Activated CD4-positive, alpha-beta T cell treated with anti-CD3 and anti-CD28 coated beads for 48 hours (primary cell): ENCODE measurements at regions not wholly inside any gene's neighbourhood (a gene's known extent, or its start where the extent isn't known, plus 50 kb on each side); places are given as distances from the start of the nearest gene placed in this dataset.
"Not testable (repeated sequence)": the region's sequence is repeated elsewhere in the genome, so short reads cannot be mapped to it uniquely, and the experiment has no call there.

Experiments
- DNase-seq: peaks from one replicate; pipeline ENCODE4 v3.0.0-alpha.2; 2020

GRCh38 chr4:154907345-154908045, 126.4 kb downstream of the RBM46 start:
- DNase-seq = not testable (repeated sequence)

- DNase-seq = no peak
Measured at GRCh38 chr4:154908168-154908567, 127.1 kb downstream of the RBM46 start.

GRCh38 chr4:154911097-154911496, 130.0 kb downstream of the RBM46 start:
- DNase-seq = no peak

DNA sequence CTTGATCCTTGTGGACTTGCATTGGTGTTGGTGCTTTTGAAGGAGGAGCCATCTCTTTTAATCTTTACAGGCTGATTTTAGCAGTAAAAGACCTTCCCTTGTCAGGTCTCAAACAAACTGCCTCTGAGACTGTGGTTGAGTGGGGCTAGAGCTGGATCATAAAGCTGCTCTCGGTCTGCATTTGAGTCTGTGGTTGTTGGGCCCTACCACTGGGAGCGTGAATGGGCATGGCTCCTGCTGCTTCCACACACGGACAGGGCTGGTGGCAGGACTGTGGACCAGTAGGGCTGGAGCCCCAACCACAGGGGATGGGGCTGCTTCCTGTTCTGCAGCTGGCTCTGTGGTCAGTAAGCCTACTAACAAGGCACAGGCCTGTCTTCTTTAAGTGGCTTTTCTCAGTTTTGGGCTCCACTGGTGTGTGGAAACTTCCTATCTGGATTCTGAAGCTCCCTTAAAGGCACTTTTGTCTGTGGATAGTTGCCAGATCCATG, 130.6 kb downstream of the RBM46 start:
- no peak for DNase-seq

- no peak for DNase-seq
Measured at GRCh38 chr4:154916068-154916467, 135.0 kb downstream of the RBM46 start.

- DNase-seq = no peak
Measured at GRCh38 chr4:154927126-154927680, 146.1 kb downstream of the RBM46 start.

GRCh38 chr4:154928640-154929257, 147.7 kb downstream of the RBM46 start:
- no peak for DNase-seq

DNA sequence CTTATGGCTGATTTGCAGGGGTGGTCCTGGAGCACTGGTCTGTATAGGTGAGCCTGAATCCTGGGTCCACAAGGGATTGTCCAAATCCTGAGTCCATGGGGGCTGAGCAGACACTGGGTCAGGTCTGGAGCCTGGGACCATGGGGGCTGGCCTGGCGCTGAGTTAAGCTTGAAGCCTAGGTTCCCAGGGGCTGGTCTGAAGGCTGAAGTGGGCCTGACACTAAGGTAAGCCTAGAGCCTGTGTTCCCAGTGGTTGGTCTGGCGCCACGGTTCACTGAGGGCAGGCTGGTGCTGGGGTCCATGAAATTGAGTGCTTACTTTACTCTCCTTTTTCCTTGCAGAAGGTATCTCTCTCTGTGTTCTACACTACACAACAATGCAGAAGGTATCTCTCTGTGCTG, 155.8 kb downstream of the RBM46 start:
- no peak for DNase-seq

GRCh38 chr4:154939851-154940250, 158.8 kb downstream of the RBM46 start:
- DNase-seq = no peak

DNA sequence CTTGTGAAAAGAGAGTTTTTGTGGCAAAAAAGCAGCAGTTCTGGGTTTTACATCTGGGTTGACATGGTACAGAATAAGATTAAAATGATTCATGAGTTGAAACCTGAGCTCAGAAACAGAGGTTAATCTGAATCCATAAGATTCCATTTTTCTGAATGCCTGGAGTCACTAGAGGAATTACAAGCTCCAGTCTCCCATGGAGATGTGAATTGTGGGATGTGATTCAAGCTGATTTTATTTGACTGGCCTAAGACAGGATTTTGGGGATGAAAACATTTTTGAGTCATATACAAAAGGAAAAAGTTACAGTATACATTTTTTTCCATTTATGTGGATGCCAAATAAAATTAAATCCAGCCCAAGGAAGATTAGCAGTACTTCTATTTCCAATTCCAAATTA, 161.1 kb downstream of the RBM46 start:
- no peak for DNase-seq

GRCh38 chr4:154944996-154945395, 163.9 kb downstream of the RBM46 start:
- no peak for DNase-seq

DNA sequence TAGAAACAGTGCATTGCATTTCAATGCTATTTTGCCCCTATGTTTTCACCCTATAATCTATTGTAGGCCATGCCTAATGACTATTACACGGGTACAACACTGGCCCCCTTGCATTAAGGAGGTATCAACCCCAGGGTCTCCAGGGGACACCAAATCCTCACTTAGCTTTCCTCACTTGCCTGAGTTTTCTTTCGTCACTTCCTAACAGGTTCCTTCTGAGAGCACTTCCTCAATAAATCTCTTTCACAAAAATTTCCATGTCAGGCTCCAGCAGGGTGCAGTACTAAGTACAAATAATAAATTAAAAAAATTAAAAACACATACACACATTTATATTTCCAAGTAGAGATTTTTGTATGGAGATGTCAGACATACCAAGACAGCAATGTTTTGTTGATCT, 165.0 kb downstream of the RBM46 start:
- no peak for DNase-seq

- no peak for DNase-seq
Measured at GRCh38 chr4:154953691-154954090, 172.6 kb downstream of the RBM46 start.

- DNase-seq = no peak
Measured at GRCh38 chr4:154954117-154954516, 173.0 kb downstream of the RBM46 start.

- DNase-seq = no peak
Measured at GRCh38 chr4:154958121-154958520, 177.0 kb downstream of the RBM46 start.

DNA sequence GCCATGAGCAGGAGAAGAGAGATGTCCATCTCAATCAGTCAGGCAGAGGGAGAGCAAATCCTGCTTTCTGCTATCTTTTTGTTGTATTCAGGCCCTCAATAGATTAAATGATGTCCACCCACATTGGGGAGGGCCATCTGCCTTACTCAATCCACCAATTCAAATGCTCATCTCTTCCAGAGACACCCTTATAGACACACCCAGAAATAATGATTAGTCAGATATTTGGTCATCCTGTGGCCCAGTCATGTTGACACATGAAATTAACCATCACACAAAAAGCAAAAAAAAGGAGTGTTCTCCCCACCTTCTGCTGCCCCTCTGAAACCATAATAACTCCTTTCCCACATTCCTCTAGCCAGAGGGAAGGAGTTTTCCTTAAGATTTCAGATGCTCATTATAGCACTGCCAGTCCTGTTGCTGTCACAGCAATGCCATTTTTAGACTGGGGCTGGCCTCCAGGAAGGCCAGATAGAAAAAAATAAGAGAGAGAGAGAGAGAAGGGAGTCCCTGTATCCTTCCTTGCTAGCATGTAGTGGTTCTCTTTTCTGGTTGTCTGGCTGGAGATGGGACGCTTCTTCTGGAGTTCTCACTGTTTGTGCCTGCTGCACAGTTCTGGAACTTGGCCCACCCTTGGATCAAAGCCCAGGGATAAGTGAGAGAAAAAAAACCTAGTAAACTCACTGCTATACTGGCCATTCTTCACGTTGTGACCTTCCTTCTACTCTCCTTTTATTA, 177.7 kb downstream of the RBM46 start:
- DNase-seq = no peak

DNA sequence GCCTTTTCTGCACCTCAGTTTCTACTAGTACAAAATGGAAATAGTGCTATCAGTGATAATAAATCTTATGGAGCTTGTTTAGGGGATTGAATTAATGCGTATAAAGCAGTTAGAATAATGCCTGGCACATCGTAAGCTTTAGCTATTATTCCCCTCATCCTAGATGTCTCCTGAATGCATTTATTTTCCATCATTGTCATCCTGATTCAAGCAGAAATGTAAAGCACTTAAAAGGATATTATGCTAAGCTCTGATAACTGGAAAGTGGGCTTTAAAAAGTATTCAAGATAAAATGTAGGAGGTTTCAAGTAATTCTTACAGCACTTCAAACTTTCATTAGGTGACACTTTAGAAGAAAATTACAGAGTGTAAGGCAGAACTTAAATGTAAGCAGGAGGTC, 178.7 kb downstream of the RBM46 start:
- DNase-seq = no peak

DNA sequence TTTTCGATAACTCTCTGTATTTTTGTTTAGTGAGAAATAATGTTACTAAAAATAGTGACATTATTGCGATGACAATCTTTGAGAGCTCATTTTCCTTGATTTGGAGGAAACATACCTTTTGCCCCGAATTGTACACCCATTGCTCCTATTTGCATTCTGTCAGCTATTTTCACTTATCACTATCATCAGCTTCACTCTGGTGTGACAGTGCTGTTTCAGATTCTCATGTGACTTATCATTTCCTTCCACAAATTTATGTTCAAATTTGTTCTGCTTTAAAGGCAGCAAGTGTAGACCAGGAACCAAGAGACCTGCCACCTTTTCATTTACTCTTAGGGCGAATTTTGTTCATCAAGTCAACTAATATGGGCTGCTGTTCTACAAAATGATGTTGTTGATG, 179.4 kb downstream of the RBM46 start:
- DNase-seq = no peak

GRCh38 chr4:154961263-154961662, 180.2 kb downstream of the RBM46 start:
- no peak for DNase-seq

DNA sequence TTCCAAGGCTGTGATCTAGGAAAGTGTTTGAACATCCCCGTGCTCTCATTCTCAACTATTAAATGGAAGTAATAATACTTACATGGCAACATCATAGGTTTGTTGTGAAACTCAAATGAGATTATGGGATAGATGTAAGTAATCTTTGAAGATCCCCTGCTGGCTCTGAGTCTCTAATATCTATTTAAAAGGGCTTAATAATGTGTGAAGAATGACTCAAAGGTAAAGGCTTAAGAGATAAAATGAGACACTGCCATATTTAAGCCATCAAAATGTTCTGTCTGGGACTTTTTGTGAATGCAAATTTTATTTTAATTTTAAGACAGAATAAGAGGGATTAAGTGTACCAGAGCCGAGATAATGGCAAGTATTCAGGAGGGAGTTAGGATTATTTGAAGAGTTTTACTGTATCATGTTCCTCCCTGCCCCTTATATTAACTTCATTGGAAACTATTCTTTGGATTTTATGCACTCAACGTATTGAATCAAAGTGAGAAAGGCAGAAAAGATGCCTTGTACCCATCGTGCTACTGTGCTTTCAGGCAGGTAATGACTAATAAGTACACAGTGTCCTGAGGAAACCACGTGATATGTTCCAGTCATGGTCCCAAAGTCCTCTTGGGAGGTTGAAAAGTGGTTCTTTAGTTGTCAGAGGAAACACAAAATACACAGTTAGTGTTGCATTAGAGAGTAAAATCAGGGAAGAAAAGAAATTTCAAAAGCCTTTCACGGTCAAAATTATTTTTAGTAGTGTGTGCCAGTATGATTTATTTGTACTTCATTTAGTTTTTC, 192.4 kb downstream of the RBM46 start:
- DNase-seq = no peak

GRCh38 chr4:154977228-154977627, 196.2 kb downstream of the RBM46 start:
- DNase-seq = no peak

DNA sequence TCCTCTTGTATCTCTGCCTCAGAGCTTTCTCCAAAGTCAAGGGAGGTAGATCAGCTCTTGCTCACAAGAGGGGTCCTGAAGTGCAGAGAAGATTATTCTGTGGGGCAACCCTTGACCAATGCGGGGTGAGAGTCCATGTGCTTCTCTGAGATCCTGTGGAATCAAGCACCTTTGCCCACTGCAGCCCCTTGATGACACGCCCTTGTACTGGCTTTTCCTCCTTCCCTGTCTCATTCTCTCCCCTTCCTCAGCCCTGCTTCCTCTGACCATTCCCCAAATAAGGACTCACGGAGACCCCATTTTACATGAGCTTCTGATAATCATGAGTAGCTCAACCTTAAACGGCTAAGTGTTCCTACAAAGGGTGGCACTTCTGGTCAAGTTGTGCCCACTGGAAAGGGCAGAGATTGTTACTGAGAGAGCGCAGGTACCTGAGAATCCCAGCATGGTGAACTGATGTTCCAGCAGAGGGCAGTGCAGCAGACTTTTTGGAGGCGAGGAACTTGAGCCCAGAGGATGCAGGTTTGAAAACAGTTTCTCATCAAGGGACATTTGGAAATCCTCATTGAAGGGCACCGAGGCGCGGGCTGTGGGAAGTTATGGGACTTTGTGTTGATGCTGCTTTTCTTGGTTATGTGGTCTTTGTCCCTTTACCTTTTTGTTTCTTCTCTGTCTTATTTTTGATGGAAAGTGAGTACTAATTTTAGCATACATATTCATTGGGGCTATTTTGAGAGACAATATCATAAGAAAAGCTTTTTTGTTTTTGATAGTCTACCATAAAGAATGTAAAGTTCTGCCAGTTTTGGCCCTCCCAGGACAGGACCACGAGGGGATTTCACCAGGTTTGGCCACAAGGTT, 201.3 kb downstream of the RBM46 start:
- peak; percentile 58 for DNase-seq
